GM12878 (cell line): ENCODE measurements at regions not wholly inside any gene's neighbourhood (a gene's known extent, or its start where the extent isn't known, plus 50 kb on each side); places are given as distances from the start of the nearest gene placed in this dataset.

Experiments
- ATAC-seq: fragments of 200-7000 bp; cut with Tn5 transposase; 3 replicates; pipeline ENCODE4 v1.9.1; 2020; ENCODE audit warnings: mild to moderate bottlenecking, moderate library complexity
- BruUV-seq: library from RNA; stranded (reverse); fragments of 400-500 nt; replicated peaks from 2 replicates; lab custom pipeline; 2021; lab: Mats Ljungman, UMichigan
- CTCF ChIA-PET: fragments of 300-600 bp; sonication (Branson Sonifier 250); formaldehyde crosslinking; extraction: SDS; loops from one replicate; lab custom pipeline; 2021; ENCODE audit warnings: inconsistent platforms; lab: Yijun Ruan, JAX
- POLR2A ChIA-PET: fragments of 350-600 bp; formaldehyde crosslinking; extraction: SDS; loops from one replicate; lab custom pipeline; 2021; ENCODE audit warnings: inconsistent platforms; lab: Charles Lee
- RAD21 ChIA-PET: fragments of 300-600 bp; sonication (Branson Sonifier 250); formaldehyde crosslinking; loops from one replicate; lab custom pipeline; 2023; ENCODE audit warnings: antibody characterized with exemption; ENCODE audit not compliant: unreplicated experiment; lab: Charles Lee
- SMC1A ChIA-PET: fragments of 300-600 bp; sonication (Branson Sonifier 250); formaldehyde crosslinking; loops from one replicate; lab custom pipeline; 2023; ENCODE audit not compliant: unreplicated experiment, uncharacterized antibody; lab: Charles Lee
- DNase-seq: peaks from one replicate; pipeline ENCODE4 v3.0.0-alpha.2; 2011; ENCODE audit warnings: low read depth, low spot score
- FAIRE-seq: peaks from 3 replicates; lab custom pipeline; 2011; peaks lifted over from hg19 to GRCh38; lab: Jason Lieb, UNC
- H2AFZ ChIP-seq: 2 replicates; pipeline ENCODE4 v1.6.0; 2011; ENCODE audit warnings: low read depth, low read length, control low read depth; ENCODE audit not compliant: control insufficient read depth
- H3K27ac ChIP-seq: 2 replicates; pipeline ENCODE4 v1.5.1; 2011; ENCODE audit warnings: control low read depth; ENCODE audit not compliant: control insufficient read depth, insufficient read depth
- H3K27me3 ChIP-seq, 2 experiments: replicated peaks in 1 of 2; 2 replicates each; pipeline versions ENCODE4 v1.6.0 to v1.6.1; 2011; ENCODE audit warnings: low read length in 1 of 2; ENCODE audit not compliant: control insufficient read depth in 2 of 2, insufficient read depth in 2 of 2
- H3K36me3 ChIP-seq, 2 experiments: 2 replicates each; pipeline ENCODE4 v1.5.1; 2011; ENCODE audit warnings: low read length in 1 of 2; ENCODE audit not compliant: control insufficient read depth in 2 of 2, insufficient read depth in 2 of 2
- H3K4me1 ChIP-seq: 2 replicates; pipeline ENCODE4 v1.6.1; 2011; ENCODE audit warnings: mild to moderate bottlenecking, low read length, moderate library complexity, mixed read lengths; ENCODE audit not compliant: control insufficient read depth, insufficient read depth
- H3K4me2 ChIP-seq: 2 replicates; pipeline ENCODE4 v1.6.0; 2011; ENCODE audit warnings: control low read depth; ENCODE audit not compliant: control insufficient read depth, insufficient read depth
- H3K4me3 ChIP-seq: fragments of 200-600 bp; sonication (generic); 2 replicates; pipeline ENCODE4 v1.5.1; 2016
- H3K79me2 ChIP-seq: 2 replicates; pipeline ENCODE4 v1.6.0; 2011; ENCODE audit warnings: low read length; ENCODE audit not compliant: control insufficient read depth, insufficient read depth
- H3K9ac ChIP-seq: 2 replicates; pipeline ENCODE4 v1.8.0; 2011; ENCODE audit warnings: low read length, control low read depth, mixed read lengths; ENCODE audit not compliant: control insufficient read depth, insufficient read depth
- H3K9me3 ChIP-seq: replicated peaks from 3 replicates; pipeline ENCODE4 v1.5.1; 2011; ENCODE audit warnings: mild to moderate bottlenecking, low read length; ENCODE audit not compliant: control insufficient read depth, insufficient read depth
- H4K20me1 ChIP-seq: 2 replicates; pipeline ENCODE4 v1.6.0; 2011; ENCODE audit not compliant: control insufficient read depth, insufficient read depth
- ATF3 ChIP-seq: IDR thresholded peaks from 2 replicates; pipeline ENCODE4 v1.6.1; 2011; ENCODE audit warnings: low read depth, mild to moderate bottlenecking, low read length, moderate library complexity, borderline replicate concordance; ENCODE audit errors: extremely low read depth
- CTCF ChIP-seq, 3 experiments: IDR thresholded peaks in 2 of 3; conservative IDR thresholded peaks in 1 of 3; 2 replicates each; pipeline ENCODE4 v1.5.1; 2011; ENCODE audit warnings: low read depth in 3 of 3, low read length in 3 of 3, mild to moderate bottlenecking in 3 of 3, control low read depth in 2 of 3, moderate library complexity in 2 of 3, inconsistent platforms in 1 of 3, mixed read lengths in 1 of 3; ENCODE audit not compliant: control insufficient read depth in 2 of 3, insufficient read depth in 1 of 3; ENCODE audit errors: extremely low read depth in 1 of 3
- EGR1 ChIP-seq, 2 experiments: IDR thresholded peaks; 1 replicate in 1 of 2; 2 replicates in 1 of 2; pipeline ENCODE4 v1.6.1; 2011 to 2012; ENCODE audit warnings: low read depth in 2 of 2, low read length in 2 of 2, borderline replicate concordance in 1 of 2, mild to moderate bottlenecking in 1 of 2, moderate library complexity in 1 of 2
- HDAC2 ChIP-seq: fragments of 200-600 bp; sonication (generic); IDR thresholded peaks from 2 replicates; pipeline ENCODE4 v1.6.1; 2017
- RAD21 ChIP-seq: IDR thresholded peaks from 2 replicates; pipeline ENCODE4 v1.6.1; 2011; ENCODE audit warnings: mild to moderate bottlenecking, low read depth, low read length, moderate library complexity; ENCODE audit not compliant: insufficient read depth
- SMAD1 ChIP-seq: fragments of 450-650 bp; IDR thresholded peaks from 2 replicates; pipeline ENCODE4 v1.6.1; 2018; ENCODE audit warnings: mild to moderate bottlenecking, low read depth; ENCODE audit not compliant: partially characterized antibody
- ZNF24 ChIP-seq: fragments of 450-650 bp; IDR thresholded peaks from 2 replicates; pipeline ENCODE4 v1.6.1; 2017; ENCODE audit warnings: antibody characterized with exemption, mild to moderate bottlenecking
- ZNF592 ChIP-seq: fragments of 450-650 bp; IDR thresholded peaks from 2 replicates; pipeline ENCODE4 v1.6.1; 2017; ENCODE audit warnings: mild to moderate bottlenecking, moderate library complexity
- WGBS: methylation state at CpG from one replicate; pipeline ENCODE4 v1.1.6; 2016; ENCODE audit warnings: low lambda C conversion rate; ENCODE audit not compliant: insufficient replicate concordance, insufficient coverage; ENCODE audit errors: missing lambda C conversion rate; 5-methylcytosine and 5-hydroxymethylcytosine counted together
- in situ Hi-C: fragments of 300-500 bp; cut with MboI; formaldehyde crosslinking; loops from 9 replicates; pipeline ENCODE4 v1.14.3; 2018; ENCODE audit warnings: mixed read lengths
- intact Hi-C: fragments of 100-400 bp; cut with micrococcal nuclease; formaldehyde crosslinking; loops from one replicate; pipeline ENCODE4 v1.14.2; 2022; ENCODE audit not compliant: unreplicated experiment

GRCh38 chrX:7233580-7234406 lies 85.8 kb upstream of the PUDP start:
- TF ChIP-seq SMAD1 (no peak), EGR1 (IDR thresholded peaks at IDR 0.05; ENCODE audit: borderline replicate concordance in 1 of 2, low read depth in 2 of 2, low read length in 2 of 2) (no peak), ATF3 (no peak), HDAC2 (no peak), RAD21 (peak; percentile 38), CTCF (IDR thresholded peaks at IDR 0.05 in 2 of 3, conservative IDR thresholded peaks at IDR 0.05 in 1 of 3; ENCODE audit: control insufficient read depth in 2 of 3, extremely low read depth in 1 of 3, insufficient read depth in 1 of 3, low read depth in 3 of 3, low read length in 3 of 3) (peak in 1 of 3 experiments; percentile 11; a peak in 1 of 6 replicates), ZNF24 (no peak), ZNF592 (no peak)
- 77% methylated on average over 4 of the region's 4 CpGs for WGBS
- Histone ChIP-seq H3K36me3 (no peaks in the 10 kb centered on the region), H3K9me3 (no peaks in the 10 kb centered on the region), H3K4me1 (no peaks in the 10 kb centered on the region), H3K4me3 (no peak overlapping the region), H3K9ac (no peak overlapping the region), H3K27me3 (no peaks in the 10 kb centered on the region), H3K4me2 (no peak overlapping the region), H2AFZ (no peak overlapping the region), H4K20me1 (no peaks in the 10 kb centered on the region), H3K79me2 (no peaks in the 10 kb centered on the region), H3K27ac (no peak overlapping the region)
- ATAC-seq (no peak), FAIRE-seq (no peak), DNase-seq (no peak)
- intact Hi-C loops: no loop called here
- RAD21 ChIA-PET: no interaction called here
- BruUV-seq: no TSS peak
- SMC1A ChIA-PET: interaction anchor here (0.8 to 1.5 kb wide), 6 partner anchors 10 to 352 kb away, joined by 3 to 6 read pairs (median 4); no protein-coding TSS in a partner anchor
- POLR2A ChIA-PET: interaction anchor here (0.6 to 0.7 kb wide), 2 partner anchors 31 to 1750 kb away, joined by 5 read pairs; no protein-coding TSS in a partner anchor
- CTCF ChIA-PET: interaction anchor here (0.7 to 2.9 kb wide), 3 partner anchors 20 to 691 kb away, joined by 3 to 15 read pairs (median 3); no protein-coding TSS in a partner anchor
- in situ Hi-C loops: no loop called here
